IPS-18a (cell line): ENCODE measurements at regions not wholly inside any gene's neighbourhood (a gene's known extent, or its start where the extent isn't known, plus 50 kb on each side); places are given as distances from the start of the nearest gene placed in this dataset.
"Not testable (repeated sequence)": the region's sequence is repeated elsewhere in the genome, so short reads cannot be mapped to it uniquely, and the experiment has no call there.

Experiments
- H3K27ac ChIP-seq: one replicate; pipeline ENCODE4 v1.5.1; 2013; ENCODE audit warnings: low read length
- H3K27me3 ChIP-seq: one replicate; pipeline ENCODE4 v1.6.1; 2013; ENCODE audit warnings: mild to moderate bottlenecking, low read length; ENCODE audit not compliant: control insufficient read depth, insufficient read depth
- H3K36me3 ChIP-seq: one replicate; pipeline ENCODE4 v1.6.1; 2013; ENCODE audit warnings: low read depth, low read length; ENCODE audit not compliant: control insufficient read depth
- H3K4me1 ChIP-seq: one replicate; pipeline ENCODE4 v1.6.1; 2013; ENCODE audit warnings: low read depth, low read length; ENCODE audit not compliant: control insufficient read depth
- H3K4me3 ChIP-seq: one replicate; pipeline ENCODE4 v1.5.1; 2013; ENCODE audit warnings: low read length
- H3K9ac ChIP-seq: one replicate; pipeline ENCODE4 v1.6.1; 2013; ENCODE audit warnings: mild to moderate bottlenecking, low read length, moderate library complexity
- H3K9me3 ChIP-seq: one replicate; pipeline ENCODE4 v1.6.1; 2013; ENCODE audit warnings: low read depth, low read length; ENCODE audit not compliant: control insufficient read depth

GRCh38 chr7:3182055-3182454 is 119.0 kb upstream of the SDK1 start:
- not testable (repeated sequence) for H3K4me1 ChIP-seq, H3K9ac ChIP-seq, H3K27ac ChIP-seq, H3K4me3 ChIP-seq, H3K27me3 ChIP-seq, H3K36me3 ChIP-seq, H3K9me3 ChIP-seq

GRCh38 chr7:3187444-3188040 is 113.5 kb upstream of the SDK1 start:
- H3K9me3 ChIP-seq, result no peaks in the 10 kb centered on the region
- H3K9ac ChIP-seq, result no peak overlapping the region
- H3K27me3 ChIP-seq, result no peaks in the 10 kb centered on the region

GRCh38 chr7:3188946-3189345 is 112.1 kb upstream of the SDK1 start:
- Histone ChIP-seq H3K9ac (no peak overlapping the region), H3K27ac (no peak overlapping the region), H3K4me3 (no peak overlapping the region), H3K36me3 (no peaks in the 10 kb centered on the region), H3K27me3 (no peaks in the 10 kb centered on the region), H3K9me3 (no peaks in the 10 kb centered on the region), H3K4me1 (peaks cover 11% of the 10 kb centered on the region)

More at GRCh38 chr7:3187444-3188040, 113.5 kb upstream of the SDK1 start:
- no peaks in the 10 kb centered on the region for H3K4me1 ChIP-seq
- no peak overlapping the region for H3K4me3 ChIP-seq
- H3K36me3 ChIP-seq, result no peaks in the 10 kb centered on the region
- H3K27ac ChIP-seq, result no peak overlapping the region

- Histone ChIP-seq H3K4me1 (peaks cover 20% of the 10 kb centered on the region), H3K36me3 (no peaks in the 10 kb centered on the region), H3K4me3 (no peak overlapping the region), H3K9ac (no peak overlapping the region), H3K27me3 (no peaks in the 10 kb centered on the region), H3K9me3 (no peaks in the 10 kb centered on the region), H3K27ac (no peak overlapping the region)
These were observed 109.5 kb upstream of the SDK1 start for GRCh38 chr7:3191548-3191947.

GRCh38 chr7:3192669-3193068 is 108.4 kb upstream of the SDK1 start:
- Histone ChIP-seq H3K4me3 (no peak overlapping the region), H3K36me3 (no peaks in the 10 kb centered on the region), H3K27me3 (no peaks in the 10 kb centered on the region), H3K4me1 (peaks cover 30% of the 10 kb centered on the region), H3K9ac (no peak overlapping the region), H3K9me3 (no peaks in the 10 kb centered on the region), H3K27ac (peak overlapping the region; percentile 32)

GRCh38 chr7:3193379-3194120 is 107.5 kb upstream of the SDK1 start:
- H3K9ac ChIP-seq, result peak overlapping the region; percentile 64
- peak overlapping the region; percentile 95 for H3K27ac ChIP-seq
- H3K4me3 ChIP-seq, result no peak overlapping the region
- no peaks in the 10 kb centered on the region for H3K27me3 ChIP-seq
- no peaks in the 10 kb centered on the region for H3K9me3 ChIP-seq
- H3K4me1 ChIP-seq, result peaks cover 34% of the 10 kb centered on the region
- no peaks in the 10 kb centered on the region for H3K36me3 ChIP-seq

- Histone ChIP-seq H3K4me1 (peaks cover 34% of the 10 kb centered on the region), H3K27me3 (no peaks in the 10 kb centered on the region), H3K4me3 (peak overlapping the region; percentile 37), H3K36me3 (no peaks in the 10 kb centered on the region), H3K9me3 (no peaks in the 10 kb centered on the region), H3K9ac (peak overlapping the region; percentile 64), H3K27ac (peak overlapping the region; percentile 95)
These were observed 106.4 kb upstream of the SDK1 start for GRCh38 chr7:3194501-3195141.

GRCh38 chr7:3195160-3195559 is 105.9 kb upstream of the SDK1 start:
- H3K27ac ChIP-seq, result peak overlapping the region; percentile 84
- H3K4me1 ChIP-seq, result peaks cover 34% of the 10 kb centered on the region
- H3K9ac ChIP-seq, result peak overlapping the region; percentile 42
- H3K4me3 ChIP-seq, result peak overlapping the region; percentile 16
- no peaks in the 10 kb centered on the region for H3K27me3 ChIP-seq
- H3K9me3 ChIP-seq, result no peaks in the 10 kb centered on the region
- no peaks in the 10 kb centered on the region for H3K36me3 ChIP-seq

- Histone ChIP-seq H3K9ac (no peak overlapping the region), H3K27me3 (no peaks in the 10 kb centered on the region), H3K36me3 (no peaks in the 10 kb centered on the region), H3K27ac (no peak overlapping the region), H3K4me1 (peaks cover 34% of the 10 kb centered on the region), H3K9me3 (no peaks in the 10 kb centered on the region), H3K4me3 (no peak overlapping the region)
These were observed 104.2 kb upstream of the SDK1 start for GRCh38 chr7:3196629-3197400.

- no peak overlapping the region for H3K4me3 ChIP-seq
- no peaks in the 10 kb centered on the region for H3K9me3 ChIP-seq
- peaks cover 34% of the 10 kb centered on the region for H3K4me1 ChIP-seq
- no peak overlapping the region for H3K9ac ChIP-seq
- H3K27ac ChIP-seq, result no peak overlapping the region
- no peaks in the 10 kb centered on the region for H3K36me3 ChIP-seq
- H3K27me3 ChIP-seq, result no peaks in the 10 kb centered on the region
These were observed 103.4 kb upstream of the SDK1 start for GRCh38 chr7:3197567-3198213.

GRCh38 chr7:3198316-3198715 is 102.7 kb upstream of the SDK1 start:
- no peaks in the 10 kb centered on the region for H3K27me3 ChIP-seq
- no peaks in the 10 kb centered on the region for H3K36me3 ChIP-seq

More at GRCh38 chr7:3198316-3198715, 102.7 kb upstream of the SDK1 start:
- Histone ChIP-seq H3K27ac (no peak overlapping the region), H3K9me3 (no peaks in the 10 kb centered on the region), H3K4me1 (peaks cover 30% of the 10 kb centered on the region), H3K4me3 (no peak overlapping the region), H3K9ac (no peak overlapping the region)
